ENCODE measurements at regions not wholly inside any gene's neighbourhood (a gene's known extent, or its start where the extent isn't known, plus 50 kb on each side); places are given as distances from the start of the nearest gene placed in this dataset.
"Not testable (repeated sequence)": the region's sequence is repeated elsewhere in the genome, so short reads cannot be mapped to it uniquely, and the experiment has no call there.

DNA sequence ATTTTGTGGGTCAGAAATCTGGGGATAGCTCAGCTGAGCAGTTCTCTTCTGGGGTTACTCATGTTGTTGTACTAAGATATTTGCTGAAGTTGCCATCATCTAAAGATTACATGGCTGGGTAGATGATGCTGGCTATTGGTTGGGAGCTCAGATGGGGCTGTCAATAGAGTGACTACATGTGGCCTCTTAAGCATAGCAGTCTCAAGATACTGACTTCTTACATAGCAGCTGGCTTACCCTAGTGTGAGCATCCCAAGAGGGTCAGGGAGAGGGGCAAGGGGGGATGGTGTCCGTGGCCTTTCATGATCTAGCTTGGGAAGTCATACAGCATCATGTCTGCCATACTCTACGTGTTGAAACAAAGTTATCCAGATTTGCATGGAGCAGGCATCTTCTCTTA, 90.1 kb upstream of the HMGA2 start:
- no peak for DNase-seq (ENCODE audit: low spot score)

DNA sequence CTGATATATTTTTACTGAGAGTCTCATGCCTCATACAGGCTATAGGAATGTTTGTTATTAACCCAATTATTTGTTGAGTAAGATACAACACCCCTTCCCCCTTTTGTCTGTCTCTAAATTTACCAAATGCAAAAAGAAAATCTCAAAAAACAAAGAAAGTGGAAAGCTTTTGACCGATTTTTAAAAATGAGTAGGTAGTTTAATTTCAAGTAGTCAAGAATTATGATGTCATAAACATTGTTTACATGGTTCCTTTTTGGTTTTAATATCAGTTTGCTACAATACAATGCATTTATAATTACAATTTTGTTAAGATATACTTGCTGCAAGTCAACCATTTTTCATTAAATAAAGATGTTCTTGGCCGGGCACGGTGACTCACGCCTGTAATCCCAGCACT, 84.7 kb upstream of the HMGA2 start:
- no peak for DNase-seq (ENCODE audit: low spot score)

DNA sequence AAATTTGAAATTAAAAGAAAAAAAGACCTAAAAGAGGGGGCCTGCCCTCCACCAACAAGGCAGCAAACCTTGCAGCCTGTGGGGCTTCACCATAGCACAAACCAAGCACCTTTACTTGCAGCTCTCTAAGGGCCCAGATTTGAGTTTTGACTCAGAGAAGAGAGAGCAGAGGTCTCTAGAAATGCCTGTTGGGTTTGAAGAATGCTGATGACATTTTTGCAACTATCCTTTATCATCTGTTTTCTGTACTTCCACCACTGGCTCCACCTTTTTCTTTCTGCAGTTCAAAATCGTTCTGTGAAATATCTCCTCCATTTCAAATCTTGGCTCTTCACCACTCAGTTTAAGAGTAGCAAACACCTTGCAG, 83.8 kb upstream of the HMGA2 start:
- no peak for DNase-seq (ENCODE audit: low spot score)

DNA sequence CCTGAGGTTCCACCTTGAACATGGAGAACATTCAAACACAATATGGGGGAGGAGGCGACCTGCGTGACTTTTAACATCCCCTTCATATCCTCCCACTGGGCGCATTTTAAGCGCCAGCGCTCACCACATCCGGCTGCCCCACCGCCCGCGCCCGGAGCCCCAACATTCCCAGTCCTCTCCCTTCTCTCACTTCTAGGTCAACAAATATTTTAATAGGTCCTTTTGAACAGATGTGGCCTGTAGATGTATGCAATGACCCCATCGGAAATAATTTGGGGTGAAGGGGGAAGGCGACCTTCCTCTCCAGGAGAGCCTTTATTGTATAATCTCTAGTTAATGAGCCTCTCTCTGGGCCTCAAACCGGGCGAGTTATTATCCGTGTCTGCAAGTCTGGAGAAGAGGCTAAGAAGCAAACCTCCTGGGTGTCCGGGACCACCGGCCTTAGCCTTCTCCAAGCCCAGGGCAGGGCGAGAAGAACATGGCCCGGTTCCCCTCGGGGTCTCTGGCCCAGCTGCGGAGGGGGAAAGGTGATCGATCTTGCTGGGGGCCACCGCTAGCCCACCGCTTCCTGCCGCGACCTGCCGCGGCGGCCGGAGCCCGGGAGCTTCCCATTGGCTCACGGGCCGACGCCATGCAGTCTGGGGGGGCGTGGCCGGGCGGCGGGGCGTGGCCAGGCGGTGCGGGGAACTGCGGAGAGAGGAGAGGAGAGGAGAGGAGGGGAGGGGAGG, 83.2 kb upstream of the HMGA2 start:
- no peak for DNase-seq (ENCODE audit: low spot score)

DNA sequence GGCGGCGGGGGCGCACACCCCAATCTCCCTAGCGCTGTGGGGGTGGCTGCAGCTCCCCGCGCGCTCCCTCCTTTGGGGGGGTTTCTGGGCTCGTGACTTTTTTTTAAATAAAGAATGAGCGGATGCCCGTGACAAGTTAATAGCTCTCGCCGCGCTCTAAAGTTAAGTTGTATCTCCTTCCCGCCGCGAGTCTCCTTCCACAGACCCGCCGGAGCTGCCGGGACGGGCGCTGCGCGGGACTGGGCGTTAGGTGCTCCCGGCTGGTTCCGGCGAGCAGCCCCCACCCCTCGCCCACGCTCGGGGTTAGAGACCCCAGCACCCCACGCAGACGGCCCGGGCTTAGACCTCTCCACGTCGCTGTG, 82.6 kb upstream of the HMGA2 start:
- DNase-seq (ENCODE audit: low spot score), result no peak

DNA sequence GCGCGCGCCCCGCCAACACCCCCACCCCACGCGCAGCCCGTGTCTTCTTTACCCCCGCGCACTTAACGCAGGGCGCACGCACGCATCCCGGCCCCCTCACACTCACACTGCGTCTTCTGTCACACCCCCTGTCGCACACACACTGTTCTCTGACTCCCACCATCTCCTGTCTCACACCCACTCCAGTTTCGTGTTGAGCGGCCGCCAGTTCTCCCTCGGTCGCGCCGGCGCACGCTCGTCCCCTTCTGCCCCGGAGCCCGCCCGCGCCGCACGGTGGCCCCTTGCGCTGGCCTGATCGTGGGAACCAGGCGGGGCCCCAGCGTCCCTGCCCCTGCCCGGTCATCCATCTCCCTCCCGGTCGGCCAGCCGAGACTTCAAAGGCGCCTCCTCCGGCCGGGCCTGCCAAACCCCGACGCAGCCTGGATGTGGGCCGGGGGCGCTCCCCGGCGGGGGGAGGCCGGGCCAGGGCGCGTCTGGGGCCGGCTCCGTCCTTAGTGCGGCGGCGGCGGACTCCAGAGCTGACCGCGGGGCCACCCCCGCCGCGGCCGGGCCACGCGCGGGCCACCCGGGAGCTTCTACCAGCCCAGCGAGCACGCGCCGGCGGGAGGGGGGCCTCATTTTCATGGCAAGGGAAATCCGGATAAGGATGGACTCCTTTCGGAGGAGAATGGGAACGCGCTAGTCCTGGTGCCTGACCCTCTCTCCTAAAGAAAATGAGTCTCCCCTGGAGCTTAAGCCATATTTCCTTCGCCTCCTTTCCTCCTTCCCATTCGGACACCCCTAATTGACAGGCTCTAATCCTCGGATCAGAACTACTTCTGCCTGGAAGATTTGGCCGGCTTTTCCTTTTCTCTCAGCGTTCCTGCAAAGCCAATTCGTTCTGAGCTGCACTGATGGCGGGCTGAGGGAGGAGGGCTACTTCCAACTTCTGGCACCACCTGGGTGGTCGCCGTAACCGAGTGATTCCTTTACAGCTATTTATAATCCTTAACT, 82.0 kb upstream of the HMGA2 start:
- no peak for DNase-seq (ENCODE audit: low spot score)

DNA sequence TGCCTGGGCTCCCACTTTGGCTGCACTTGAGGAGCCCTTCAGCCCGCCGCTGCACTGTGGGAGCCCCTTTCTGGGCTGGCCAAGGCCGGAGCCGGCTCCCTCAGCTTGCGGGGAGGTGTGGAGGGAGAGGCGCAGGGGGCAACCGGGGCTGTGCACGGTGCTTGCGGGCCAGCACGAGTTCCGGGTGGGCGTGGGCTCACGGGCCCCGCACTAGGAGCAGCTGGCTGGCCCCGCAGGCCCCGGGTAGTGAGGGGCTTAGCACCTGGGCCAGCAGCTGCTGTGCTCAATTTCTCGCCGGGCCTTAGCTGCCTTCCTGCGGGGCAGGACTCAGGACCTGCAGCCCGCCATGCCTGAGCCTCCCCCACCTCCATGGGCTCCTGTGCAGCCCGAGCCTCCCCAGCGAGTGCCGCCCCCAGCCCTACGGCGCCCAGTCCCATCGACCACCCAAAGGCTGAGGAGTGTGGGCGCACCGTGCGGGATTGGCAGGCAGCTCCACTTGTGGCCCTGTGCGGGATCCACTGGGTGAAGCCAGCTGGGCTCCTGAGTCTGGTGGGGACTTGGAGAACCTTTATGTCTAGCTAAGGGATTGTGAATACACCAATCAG, 79.9 kb upstream of the HMGA2 start:
- DNase-seq (ENCODE audit: low spot score), result not testable (repeated sequence)

DNA sequence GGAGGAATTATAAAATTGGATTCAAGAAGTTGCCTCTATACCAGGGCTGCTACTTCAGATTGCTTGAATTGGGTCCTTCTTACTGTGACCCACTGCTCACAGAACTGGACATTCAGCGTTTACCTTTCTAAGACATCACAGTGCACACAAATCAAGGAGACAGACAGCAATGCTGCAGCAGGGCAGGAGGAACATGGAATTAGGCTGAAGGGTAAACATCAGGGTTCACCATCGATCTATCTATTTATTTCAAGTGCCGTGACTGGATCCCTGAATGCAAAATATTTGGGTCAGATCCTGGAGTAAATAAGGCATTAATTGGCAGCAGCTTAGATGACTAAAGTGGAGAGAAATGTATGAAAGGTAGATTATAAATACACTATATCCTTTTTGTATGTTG, 76.9 kb upstream of the HMGA2 start:
- DNase-seq (ENCODE audit: low spot score), result no peak

DNA sequence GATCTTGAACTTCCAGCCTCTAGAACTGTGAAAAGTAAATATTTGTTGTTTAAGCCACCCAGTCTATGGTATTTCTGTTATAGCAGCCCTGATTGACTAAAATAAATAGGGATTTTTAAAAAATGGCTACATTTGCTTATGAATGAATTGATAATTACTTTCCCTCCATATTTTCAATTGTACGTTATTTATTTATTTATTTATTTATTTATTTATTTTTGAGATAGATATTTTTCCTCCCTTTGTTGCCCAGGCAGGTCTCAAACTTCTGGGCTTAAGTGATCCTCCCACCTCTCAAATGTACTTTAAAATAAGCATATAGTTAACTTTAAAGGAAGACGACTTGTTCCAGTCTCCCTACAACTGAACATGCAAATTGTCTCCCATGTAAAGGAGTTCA, 76.0 kb upstream of the HMGA2 start:
- no peak for DNase-seq (ENCODE audit: low spot score)

DNA sequence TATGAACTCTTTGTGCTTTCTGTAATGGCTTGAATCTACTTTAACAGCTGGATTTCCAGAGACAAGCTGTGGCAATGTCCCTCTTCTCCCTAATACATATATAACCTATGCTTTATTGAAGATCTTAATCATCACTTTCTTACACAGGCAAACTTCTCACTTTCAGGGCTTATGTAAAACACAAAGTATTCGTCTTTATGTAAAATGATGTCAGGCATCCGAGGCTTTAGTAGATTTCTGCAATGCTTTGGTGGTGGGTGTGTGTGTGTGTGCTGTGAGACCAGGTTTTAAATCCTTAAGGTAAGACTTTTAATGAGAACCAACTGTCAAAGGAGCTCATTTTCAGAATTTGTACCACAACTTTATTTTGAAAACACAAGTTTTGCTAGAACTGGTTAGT, 70.0 kb upstream of the HMGA2 start:
- no peak for DNase-seq (ENCODE audit: low spot score)

DNA sequence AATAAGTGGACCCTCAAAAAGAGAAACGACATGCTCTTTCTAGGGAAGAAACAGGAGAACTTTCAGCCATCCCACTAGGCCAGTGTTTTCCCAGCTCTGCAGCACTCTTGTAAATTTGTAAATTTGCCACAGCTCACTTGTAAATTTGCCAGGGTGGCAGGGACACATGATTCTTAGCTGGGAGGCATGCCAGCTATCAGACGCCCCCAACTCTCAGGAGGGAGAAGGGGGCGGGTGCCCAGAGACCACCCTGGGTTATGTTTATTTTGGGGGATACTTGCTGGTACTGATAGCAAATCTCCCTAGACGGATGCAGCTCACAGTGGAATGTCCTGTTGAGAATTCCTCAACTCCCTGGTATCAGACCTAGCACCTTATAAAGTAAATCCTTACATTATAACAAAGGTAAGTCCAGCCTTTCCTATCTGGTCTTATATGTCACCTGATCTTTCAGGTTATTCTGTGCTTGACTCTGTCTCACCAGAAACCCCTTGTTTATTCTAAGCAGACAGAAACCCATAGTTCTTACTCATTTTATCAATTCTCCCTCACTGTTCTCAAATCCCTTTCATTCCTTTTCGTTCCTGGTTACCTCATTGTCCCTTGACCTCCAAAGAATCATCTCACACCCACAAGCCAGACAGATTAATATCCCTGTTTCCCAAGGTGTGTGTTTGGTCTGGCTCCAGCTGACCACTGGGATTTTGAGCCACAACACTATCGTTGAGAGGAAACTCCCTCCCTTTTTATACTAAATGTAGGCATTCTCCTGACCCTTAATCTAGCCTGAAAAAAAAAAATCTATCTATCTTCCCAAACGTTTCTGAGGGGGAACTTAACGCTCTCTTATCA, 69.3 kb upstream of the HMGA2 start:
- DNase-seq (ENCODE audit: low spot score), result no peak

DNA sequence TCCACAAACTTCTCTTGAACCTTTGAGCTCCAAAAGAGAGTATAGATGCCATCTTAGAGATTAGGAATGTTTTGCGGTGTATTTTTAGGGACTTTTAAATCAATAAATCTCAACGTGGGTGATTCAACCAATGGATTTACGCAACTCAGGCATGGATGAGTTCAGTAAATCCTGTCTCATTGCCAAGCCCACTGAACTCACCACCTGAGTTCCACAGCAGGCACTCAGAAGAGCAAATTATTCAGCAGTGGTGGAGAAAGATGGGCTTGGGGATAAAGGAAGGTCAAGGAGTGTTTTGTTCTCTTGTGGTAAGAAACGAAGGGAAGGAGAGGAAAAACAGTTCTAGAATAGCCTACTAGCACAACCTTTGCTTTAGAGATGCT, 68.7 kb upstream of the HMGA2 start:
- DNase-seq (ENCODE audit: low spot score), result no peak

DNA sequence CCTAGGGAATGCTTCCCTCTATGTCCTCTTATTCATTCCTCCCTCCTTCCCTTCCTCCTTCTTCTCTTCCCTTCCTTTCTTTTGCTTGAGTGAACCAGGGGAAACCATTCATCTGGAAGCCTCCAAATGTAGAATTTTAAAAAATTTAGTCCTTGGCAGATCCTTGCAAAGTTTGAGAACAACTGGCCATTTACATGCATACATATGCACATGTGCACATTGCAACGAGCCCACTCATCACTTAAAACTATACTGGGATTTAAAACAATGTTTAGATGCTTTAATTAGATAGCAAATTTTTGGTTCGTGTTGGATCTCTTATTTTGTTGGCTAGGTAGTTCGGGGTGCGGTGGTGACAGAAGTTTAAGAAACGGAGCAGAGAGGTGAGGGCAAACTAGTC, 68.0 kb upstream of the HMGA2 start:
- no peak for DNase-seq (ENCODE audit: low spot score)

DNA sequence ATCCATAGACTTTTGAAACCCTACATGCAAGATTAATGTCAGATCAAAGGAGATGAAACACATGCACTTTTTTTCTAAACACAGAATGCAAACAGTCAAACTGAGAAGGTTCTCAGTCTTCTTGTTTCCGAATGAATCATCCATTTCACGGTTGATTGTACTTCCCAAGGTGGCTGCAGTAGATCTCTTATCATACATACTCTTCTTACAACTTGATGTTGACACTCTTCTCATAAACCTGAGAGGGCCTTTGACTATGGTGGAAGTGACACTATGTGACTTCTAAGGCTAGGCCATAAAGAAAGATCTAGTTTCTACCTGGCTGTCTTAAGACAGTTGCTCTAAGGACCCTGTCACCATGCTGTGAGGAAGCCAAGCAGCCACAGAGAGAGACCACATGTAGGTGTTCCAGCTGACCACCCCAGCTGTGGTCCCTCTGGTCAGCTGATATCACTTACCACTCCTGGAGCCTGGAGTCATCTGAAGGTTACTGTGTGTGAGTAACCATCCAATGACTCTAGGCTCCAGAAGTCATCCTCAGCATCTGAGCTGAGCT, 67.2 kb upstream of the HMGA2 start:
- peak; percentile 36 for DNase-seq (ENCODE audit: low spot score)

DNA sequence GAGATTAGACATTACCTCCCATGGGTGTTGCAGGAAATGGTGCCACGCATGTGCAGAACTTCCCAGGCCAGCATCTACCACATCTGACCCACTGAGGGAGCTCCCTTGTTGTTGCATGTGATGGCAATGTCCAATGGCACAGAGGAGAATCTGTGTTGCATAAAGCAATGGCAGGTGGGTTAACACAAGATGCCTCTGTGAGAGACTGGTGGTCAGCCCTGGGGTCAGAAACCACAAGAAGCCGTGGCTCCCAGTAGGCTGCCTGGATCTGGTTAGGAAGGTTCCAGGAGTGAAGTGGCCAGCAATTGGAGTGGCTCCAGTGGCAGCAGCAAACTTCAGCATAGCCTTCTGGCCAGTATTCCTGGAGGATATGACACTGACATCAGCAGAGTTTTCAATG, 65.9 kb upstream of the HMGA2 start:
- no peak for DNase-seq (ENCODE audit: low spot score)

DNA sequence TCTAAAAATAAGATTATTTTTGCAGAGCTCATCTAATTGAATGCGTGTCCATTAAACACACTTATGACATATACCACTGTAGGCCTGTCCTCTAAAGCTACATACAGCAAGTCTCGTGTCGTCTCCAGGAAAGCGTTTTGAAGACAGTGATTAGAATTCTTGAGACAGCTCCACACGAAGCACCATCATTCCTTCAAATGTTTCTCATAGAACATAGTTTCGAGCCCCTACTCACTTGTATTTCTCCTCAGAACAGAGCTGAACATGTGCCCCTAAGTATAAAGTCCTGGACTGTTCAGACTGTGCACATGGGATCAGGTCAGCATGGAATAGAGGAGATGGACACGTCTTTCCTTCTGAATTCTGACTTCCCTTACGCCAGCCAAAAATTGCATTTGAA, 64.5 kb upstream of the HMGA2 start:
- no peak for DNase-seq (ENCODE audit: low spot score)

DNA sequence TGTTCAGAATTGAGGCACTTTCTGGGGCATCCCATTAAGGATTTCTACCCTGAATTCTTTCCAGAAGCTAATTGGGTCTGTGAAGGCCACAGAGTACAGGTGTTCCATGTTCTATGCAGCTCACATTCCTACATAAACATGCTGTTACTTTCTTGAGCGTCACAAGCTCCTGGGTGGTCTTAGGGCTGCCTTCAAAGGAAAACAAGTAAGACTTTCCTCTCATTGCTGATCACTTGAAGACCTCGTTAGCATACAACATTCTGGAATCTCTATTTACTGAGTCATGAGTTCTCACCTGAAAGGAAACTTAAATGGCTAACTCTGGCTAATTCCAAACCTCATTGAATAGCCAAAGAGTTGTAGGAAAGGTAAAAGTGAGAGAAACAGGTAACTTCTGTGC, 63.0 kb upstream of the HMGA2 start:
- DNase-seq (ENCODE audit: low spot score), result no peak

DNA sequence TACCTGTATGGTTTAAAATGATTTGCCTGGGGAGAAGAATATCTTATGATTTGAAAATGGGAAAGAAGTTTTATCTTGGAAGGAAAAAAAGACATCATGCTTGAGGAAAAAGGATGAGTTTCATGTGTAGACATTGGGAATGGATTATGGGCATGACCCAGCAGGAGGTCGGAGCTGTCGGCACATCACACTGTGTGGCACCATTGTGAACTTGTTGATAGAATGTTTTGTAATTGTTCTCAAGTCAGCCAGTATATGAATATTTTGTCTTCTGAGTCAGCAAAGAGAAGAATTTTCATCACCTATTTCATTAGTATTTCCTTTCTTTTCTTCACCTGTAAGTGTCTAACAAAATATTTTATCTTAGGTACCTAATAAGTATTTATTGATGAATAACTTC, 60.0 kb upstream of the HMGA2 start:
- no peak for DNase-seq (ENCODE audit: low spot score)

DNA sequence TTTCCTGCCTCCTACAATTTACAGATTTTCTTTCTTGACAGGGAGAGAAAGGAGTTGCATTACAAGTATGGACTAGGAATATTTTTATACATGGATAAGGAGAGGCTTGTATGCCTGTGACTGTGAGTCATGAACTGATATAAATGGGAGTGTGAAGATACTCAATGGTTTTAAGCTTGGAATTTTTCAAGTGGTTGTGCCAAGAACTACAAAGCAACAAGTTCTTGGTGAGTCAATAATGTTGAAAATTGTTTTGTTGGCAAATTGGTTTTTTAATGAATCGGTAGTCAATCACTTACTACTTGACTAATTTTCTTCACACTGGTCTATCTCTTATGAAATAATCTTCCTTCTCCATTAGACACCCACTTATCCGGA, 58.9 kb upstream of the HMGA2 start:
- peak; percentile 20 for DNase-seq (ENCODE audit: low spot score)

DNA sequence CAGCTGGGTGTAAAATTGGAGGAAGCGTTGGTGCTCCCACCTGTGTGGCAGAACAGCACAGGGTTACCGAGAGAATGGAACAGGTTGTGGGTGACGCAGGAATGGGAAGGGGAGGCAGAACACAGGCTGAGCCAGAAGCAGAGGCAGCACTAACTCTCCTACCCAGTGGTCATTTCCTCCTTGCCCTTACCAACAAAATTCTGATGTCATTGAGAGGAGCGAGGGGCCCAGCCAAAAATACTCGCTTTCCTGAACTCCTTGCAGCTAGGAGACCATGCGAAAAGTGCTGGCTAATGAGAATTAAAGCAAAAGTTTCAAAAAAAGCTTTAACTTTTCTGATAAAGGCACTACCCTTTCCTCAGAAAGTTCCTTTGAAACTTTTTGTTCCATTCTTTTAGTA, 54.4 kb upstream of the HMGA2 start:
- no peak for DNase-seq (ENCODE audit: low spot score)

All from RKO (cell line).